Body of pancreas (tissue), 4 donors: ENCODE measurements at regions not wholly inside any gene's neighbourhood (a gene's known extent, or its start where the extent isn't known, plus 50 kb on each side); places are given as distances from the start of the nearest gene placed in this dataset.

Source experiments
- ATAC-seq: fragments of 150-250 bp; one replicate; pipeline ENCODE4 v1.9.1; 2016
- DNase-seq, 4 donors: peaks; one replicate each; pipeline ENCODE4 v3.0.0-alpha.2; 2019
- H3K27ac ChIP-seq, 4 donors: fragments of 200-600 bp; sonication (generic); 1 replicate in 3 of 4; 2 replicates in 1 of 4; pipeline versions ENCODE4 v1.5.1 to v1.6.1; 2016 to 2019; ENCODE audit warnings: mild to moderate bottlenecking in 1 of 4, mixed read lengths in 1 of 4, moderate library complexity in 1 of 4
- H3K27me3 ChIP-seq, 2 donors: fragments of 200-600 bp; sonication (generic); one replicate each; pipeline ENCODE4 v1.6.0; 2016; ENCODE audit warnings: mild to moderate bottlenecking in 1 of 2
- H3K36me3 ChIP-seq, 2 donors: fragments of 200-600 bp; sonication (generic); replicated peaks in 1 of 2; 2 replicates each; pipeline ENCODE4 v1.5.1; 2016; ENCODE audit warnings: low read depth in 2 of 2; ENCODE audit not compliant: insufficient read depth in 1 of 2
- H3K4me1 ChIP-seq: fragments of 200-600 bp; sonication (generic); one replicate; pipeline ENCODE4 v1.6.0; 2016
- H3K4me3 ChIP-seq, 2 donors: fragments of 200-600 bp; sonication (generic); 1 replicate in 1 of 2; 2 replicates in 1 of 2; pipeline ENCODE4 v1.5.1; 2016 to 2019
- H3K9me3 ChIP-seq, 3 donors: fragments of 200-600 bp; sonication (generic); 1 replicate in 2 of 3; 2 replicates in 1 of 3; pipeline ENCODE4 v1.5.1; 2016
- CTCF ChIP-seq, 7 experiments: fragments of 450-650 bp in 4 of 7; fragments of 200-600 bp in 3 of 7; sonication (generic) in 3 of 7; IDR thresholded peaks; one replicate each; pipeline ENCODE4 v1.5.1; 2016 to 2019; ENCODE audit warnings: antibody characterized with exemption in 7 of 7
- POLR2A ChIP-seq, 3 donors: fragments of 450-650 bp; IDR thresholded peaks; one replicate each; pipeline ENCODE4 v1.6.1; 2016; ENCODE audit warnings: antibody characterized with exemption in 3 of 3, mild to moderate bottlenecking in 2 of 3
- WGBS, 2 donors: methylation state at CpG; one replicate each; pipeline ENCODE4 v1.1.5; 2017; 5-methylcytosine and 5-hydroxymethylcytosine counted together
- intact Hi-C: fragments of 100-400 bp; cut with DNase I; formaldehyde crosslinking; loops from one replicate; pipeline ENCODE4 v1.15.1; 2023

GRCh38 chr4:167452922-167453430, 218.7 kb upstream of the SPOCK3 start:
- H3K36me3 ChIP-seq: no peaks in the 10 kb centered on the region
- H3K9me3 ChIP-seq: no peaks in the 10 kb centered on the region
- TF ChIP-seq POLR2A (IDR thresholded peaks at IDR 0.05) (no peak), CTCF (IDR thresholded peaks at IDR 0.05) (no peak)
- 80 to 86% methylated on average over 3 of the region's 3 CpGs for WGBS, 2 donors
- no peaks in the 10 kb centered on the region for H3K4me1 ChIP-seq
- intact Hi-C loops: no loop called here
- DNase-seq (no peak), ATAC-seq (no peak)
- H3K4me3 ChIP-seq: no peak overlapping the region
- no peaks in the 10 kb centered on the region for H3K27me3 ChIP-seq
- no peak overlapping the region for H3K27ac ChIP-seq

GRCh38 chr4:167456619-167457018, 222.3 kb upstream of the SPOCK3 start:
- 78 to 89% methylated on average over 9 of the region's 9 CpGs for WGBS, 2 donors
- no peak for ATAC-seq

GRCh38 chr4:167469436-167469835, 235.1 kb upstream of the SPOCK3 start:
- intact Hi-C loops: no loop called here
- no peak overlapping the region for H3K4me3 ChIP-seq
- H3K27me3 ChIP-seq: no peaks in the 10 kb centered on the region
- no peak overlapping the region for H3K27ac ChIP-seq
- H3K4me1 ChIP-seq: no peaks in the 10 kb centered on the region
- no peak for TF ChIP-seq CTCF (IDR thresholded peaks at IDR 0.05)
- TF ChIP-seq POLR2A (IDR thresholded peaks at IDR 0.05): no peak
- ATAC-seq: no peak
- DNase-seq: no peak
- H3K9me3 ChIP-seq: no peaks in the 10 kb centered on the region
- H3K36me3 ChIP-seq: no peaks in the 10 kb centered on the region

More at GRCh38 chr4:167456619-167457018, 222.3 kb upstream of the SPOCK3 start:
- Histone ChIP-seq H3K36me3 (no peaks in the 10 kb centered on the region), H3K9me3 (no peaks in the 10 kb centered on the region), H3K27me3 (no peaks in the 10 kb centered on the region), H3K4me1 (no peaks in the 10 kb centered on the region), H3K4me3 (no peak overlapping the region), H3K27ac (no peak overlapping the region)
- TF ChIP-seq CTCF (IDR thresholded peaks at IDR 0.05): no peak
- TF ChIP-seq POLR2A (IDR thresholded peaks at IDR 0.05): no peak
- intact Hi-C loops: no loop called here
- no peak for DNase-seq

GRCh38 chr4:167475951-167476350, 241.7 kb upstream of the SPOCK3 start:
- 81 to 83% methylated on average over 1 of the region's 1 CpG for WGBS, 2 donors
- H3K4me1 ChIP-seq: no peaks in the 10 kb centered on the region
- no peaks in the 10 kb centered on the region for H3K27me3 ChIP-seq
- intact Hi-C loops: no loop called here
- ATAC-seq (no peak), DNase-seq (no peak)
- H3K27ac ChIP-seq: no peak overlapping the region
- TF ChIP-seq POLR2A (IDR thresholded peaks at IDR 0.05) (no peak), CTCF (IDR thresholded peaks at IDR 0.05) (no peak)
- H3K36me3 ChIP-seq: no peaks in the 10 kb centered on the region
- no peaks in the 10 kb centered on the region for H3K9me3 ChIP-seq
- no peak overlapping the region for H3K4me3 ChIP-seq

GRCh38 chr4:167492007-167492406, 257.7 kb upstream of the SPOCK3 start:
- H3K36me3 ChIP-seq: no peaks in the 10 kb centered on the region
- no peak overlapping the region for H3K4me3 ChIP-seq
- no peaks in the 10 kb centered on the region for H3K4me1 ChIP-seq
- intact Hi-C loops: no loop called here
- H3K27me3 ChIP-seq: no peaks in the 10 kb centered on the region
- WGBS, 2 donors: 0 to 11% methylated on average over 1 of the region's 1 CpG
- no peak for DNase-seq
- ATAC-seq: no peak
- TF ChIP-seq POLR2A (IDR thresholded peaks at IDR 0.05) (no peak), CTCF (IDR thresholded peaks at IDR 0.05) (no peak)
- no peak overlapping the region for H3K27ac ChIP-seq
- H3K9me3 ChIP-seq: no peaks in the 10 kb centered on the region
